PC-9 (cell line): ENCODE measurements at regions not wholly inside any gene's neighbourhood (a gene's known extent, or its start where the extent isn't known, plus 50 kb on each side); places are given as distances from the start of the nearest gene placed in this dataset.
"Not testable (repeated sequence)": the region's sequence is repeated elsewhere in the genome, so short reads cannot be mapped to it uniquely, and the experiment has no call there.

Source experiments
- BruUV-seq: library from RNA; stranded (reverse); fragments of 400-500 nt; replicated peaks from 2 replicates; lab custom pipeline; 2021; lab: Mats Ljungman, UMichigan
- CTCF ChIA-PET: fragments of 300-600 bp; sonication (Branson Sonifier 250); formaldehyde crosslinking; loops from one replicate; lab custom pipeline; 2022; ENCODE audit warnings: antibody characterized with exemption; lab: Charles Lee
- POLR2A ChIA-PET: fragments of 300-600 bp; sonication (Branson Sonifier 250); formaldehyde crosslinking; loops from one replicate; lab custom pipeline; 2022; ENCODE audit warnings: antibody characterized with exemption; ENCODE audit not compliant: unreplicated experiment; lab: Charles Lee
- DNase-seq, 2 experiments: peaks; one replicate each; pipeline versions ENCODE4 v3.0.0 to v3.0.0-alpha.2; 2015 to 2022; ENCODE audit warnings: mixed read lengths in 1 of 2
- H2AFZ ChIP-seq: fragments of 200-600 bp; sonication (generic); 2 replicates; pipeline ENCODE4 v1.8.1; 2017; ENCODE audit warnings: antibody characterized with exemption
- H3F3A ChIP-seq: fragments of 200-600 bp; sonication (generic); 2 replicates; pipeline ENCODE4 v1.8.1; 2017; ENCODE audit warnings: antibody characterized with exemption, mild to moderate bottlenecking, low read depth; ENCODE audit not compliant: insufficient read depth
- H3K27ac ChIP-seq: fragments of 200-600 bp; sonication (generic); 2 replicates; pipeline ENCODE4 v1.6.1; 2016; ENCODE audit warnings: mixed run types
- H3K27me3 ChIP-seq: fragments of 200-600 bp; sonication (generic); 2 replicates; pipeline ENCODE4 v1.6.1; 2016; ENCODE audit warnings: low read depth, mixed run types; ENCODE audit not compliant: insufficient read depth
- H3K36me3 ChIP-seq: fragments of 200-600 bp; sonication (generic); 2 replicates; pipeline ENCODE4 v1.6.1; 2016; ENCODE audit warnings: low read depth, mixed run types
- H3K4me1 ChIP-seq: fragments of 200-600 bp; sonication (generic); replicated peaks from 2 replicates; pipeline ENCODE4 v1.6.1; 2016; ENCODE audit warnings: mixed run types; ENCODE audit not compliant: insufficient read depth
- H3K4me2 ChIP-seq: fragments of 200-600 bp; sonication (generic); 2 replicates; pipeline ENCODE4 v1.6.1; 2017; ENCODE audit warnings: mixed run types
- H3K4me3 ChIP-seq: fragments of 200-600 bp; sonication (generic); 2 replicates; pipeline ENCODE4 v1.6.1; 2016; ENCODE audit warnings: mixed run types
- H3K79me2 ChIP-seq: fragments of 200-600 bp; sonication (generic); 2 replicates; pipeline ENCODE4 v1.6.1; 2017; ENCODE audit warnings: low read depth, mixed run types
- H3K9me2 ChIP-seq: fragments of 200-600 bp; sonication (generic); 2 replicates; pipeline ENCODE4 v1.8.1; 2017; ENCODE audit warnings: mild to moderate bottlenecking; ENCODE audit not compliant: insufficient read depth
- H3K9me3 ChIP-seq: fragments of 200-600 bp; sonication (generic); 2 replicates; pipeline ENCODE4 v1.8.1; 2016; ENCODE audit warnings: low read depth; ENCODE audit not compliant: insufficient read depth
- H4K20me1 ChIP-seq: fragments of 200-600 bp; sonication (generic); 2 replicates; pipeline ENCODE4 v1.8.1; 2017; ENCODE audit not compliant: insufficient read depth
- CTCF ChIP-seq: fragments of 200-600 bp; sonication (generic); conservative IDR thresholded peaks from 2 replicates; pipeline ENCODE4 v1.6.1; 2017; ENCODE audit warnings: mixed run types, antibody characterized with exemption, mild to moderate bottlenecking, moderate library complexity
- EZH2 ChIP-seq: fragments of 200-600 bp; sonication (generic); IDR thresholded peaks from 2 replicates; pipeline ENCODE4 v1.8.0; 2017; ENCODE audit warnings: antibody characterized with exemption, low read depth
- intact Hi-C: fragments of 100-400 bp; cut with micrococcal nuclease; formaldehyde crosslinking; loops from one replicate; pipeline ENCODE4 v1.10.0; 2022; ENCODE audit not compliant: unreplicated experiment

DNA sequence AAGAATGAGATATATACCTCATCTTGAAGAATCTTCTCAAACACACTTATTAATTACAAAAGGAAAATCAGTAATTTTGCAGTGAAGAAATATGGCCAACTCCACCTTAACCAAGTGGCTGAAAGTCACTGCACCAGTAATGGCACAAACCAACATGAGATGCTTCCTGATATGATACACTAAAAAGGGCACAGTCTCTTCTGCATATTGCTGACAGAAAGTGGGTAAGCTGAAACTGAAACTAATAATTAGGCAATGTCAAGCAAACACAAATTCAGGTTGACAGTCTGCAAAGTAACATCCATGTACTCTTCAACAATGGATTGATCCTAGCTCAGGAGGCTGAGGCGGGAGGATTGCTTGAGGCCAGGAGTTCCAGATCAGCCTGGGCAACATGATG lies 56.1 kb downstream of the ZNF22 start:
- BruUV-seq, H3K27me3 ChIP-seq, DNase-seq, H3K79me2 ChIP-seq, POLR2A ChIA-PET, H4K20me1 ChIP-seq, H3K4me2 ChIP-seq, H3K9me3 ChIP-seq, H3K27ac ChIP-seq, H3K9me2 ChIP-seq, H2AFZ ChIP-seq, H3K4me3 ChIP-seq, H3K36me3 ChIP-seq, CTCF ChIA-PET, H3K4me1 ChIP-seq, H3F3A ChIP-seq, intact Hi-C loops: not testable (repeated sequence)

- Histone ChIP-seq H4K20me1 (no peaks in the 10 kb centered on the region), H3K4me2 (no peak overlapping the region), H3K79me2 (no peaks in the 10 kb centered on the region), H3K4me1 (no peaks in the 10 kb centered on the region), H3K4me3 (no peak overlapping the region), H2AFZ (no peak overlapping the region), H3K9me2 (no peaks in the 10 kb centered on the region), H3K27me3 (no peaks in the 10 kb centered on the region), H3F3A (no peaks in the 10 kb centered on the region), H3K9me3 (no peaks in the 10 kb centered on the region), H3K27ac (no peak overlapping the region), H3K36me3 (no peaks in the 10 kb centered on the region)
- ChIA-PET POLR2A (no interaction called here), CTCF (no interaction called here)
- DNase-seq, result no peak
- TF ChIP-seq CTCF, result no peak
- TF ChIP-seq EZH2, result no peak
- intact Hi-C loops, result no loop called here
- no TSS peak for BruUV-seq
Measured at GRCh38 chr10:45058580-45058979, 57.9 kb downstream of the ZNF22 start.

GRCh38 chr10:45058992-45059561 lies 58.4 kb downstream of the ZNF22 start:
- H3K4me3 ChIP-seq, result no peak overlapping the region
- no peak for DNase-seq
- no peaks in the 10 kb centered on the region for H3K9me2 ChIP-seq
- no peaks in the 10 kb centered on the region for H3K9me3 ChIP-seq
- H2AFZ ChIP-seq, result no peak overlapping the region
- no peak overlapping the region for H3K27ac ChIP-seq
- no TSS peak for BruUV-seq
- H3F3A ChIP-seq, result no peaks in the 10 kb centered on the region
- H3K36me3 ChIP-seq, result no peaks in the 10 kb centered on the region
- intact Hi-C loops, result no loop called here
- no peak overlapping the region for H3K4me2 ChIP-seq
- no peaks in the 10 kb centered on the region for H3K4me1 ChIP-seq
- TF ChIP-seq CTCF, result no peak
- TF ChIP-seq EZH2, result no peak
- H3K79me2 ChIP-seq, result no peaks in the 10 kb centered on the region
- POLR2A ChIA-PET, result no interaction called here
- no peaks in the 10 kb centered on the region for H4K20me1 ChIP-seq
- H3K27me3 ChIP-seq, result no peaks in the 10 kb centered on the region
- CTCF ChIA-PET, result no interaction called here

DNA sequence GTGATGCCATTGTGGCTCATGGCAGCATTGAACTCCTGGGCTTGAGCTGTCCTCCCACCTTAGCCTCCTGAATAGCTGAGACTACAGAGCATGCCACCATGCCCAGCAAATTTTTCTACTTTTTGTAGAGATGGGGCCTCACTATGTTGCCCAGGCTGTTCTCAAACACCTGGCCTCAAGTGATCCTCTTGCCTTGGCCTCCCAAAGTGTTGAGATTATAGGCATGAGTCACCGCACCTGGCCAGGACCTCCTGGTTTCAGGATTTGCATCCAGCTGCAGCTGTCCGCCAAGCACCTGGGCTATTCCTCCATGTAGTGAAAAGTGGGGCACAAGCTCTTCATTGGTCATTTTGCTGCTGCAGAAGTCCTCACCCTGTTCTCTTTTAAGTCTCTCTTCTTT lies 58.9 kb downstream of the ZNF22 start:
- DNase-seq, result no peak
- H3K27ac ChIP-seq, result no peak overlapping the region
- POLR2A ChIA-PET, result no interaction called here
- H2AFZ ChIP-seq, result no peak overlapping the region
- H3K36me3 ChIP-seq, result no peaks in the 10 kb centered on the region
- CTCF ChIA-PET, result no interaction called here
- no TSS peak for BruUV-seq
- TF ChIP-seq CTCF (no peak), EZH2 (no peak)
- H3K4me2 ChIP-seq, result no peak overlapping the region
- no peaks in the 10 kb centered on the region for H3F3A ChIP-seq
- H3K4me1 ChIP-seq, result no peaks in the 10 kb centered on the region
- no peaks in the 10 kb centered on the region for H4K20me1 ChIP-seq
- intact Hi-C loops, result no loop called here
- no peaks in the 10 kb centered on the region for H3K9me2 ChIP-seq
- no peaks in the 10 kb centered on the region for H3K27me3 ChIP-seq
- no peaks in the 10 kb centered on the region for H3K79me2 ChIP-seq
- no peaks in the 10 kb centered on the region for H3K9me3 ChIP-seq
- no peak overlapping the region for H3K4me3 ChIP-seq
